ENCODE measurements at regions not wholly inside any gene's neighbourhood (a gene's known extent, or its start where the extent isn't known, plus 50 kb on each side); places are given as distances from the start of the nearest gene placed in this dataset.

DNA sequence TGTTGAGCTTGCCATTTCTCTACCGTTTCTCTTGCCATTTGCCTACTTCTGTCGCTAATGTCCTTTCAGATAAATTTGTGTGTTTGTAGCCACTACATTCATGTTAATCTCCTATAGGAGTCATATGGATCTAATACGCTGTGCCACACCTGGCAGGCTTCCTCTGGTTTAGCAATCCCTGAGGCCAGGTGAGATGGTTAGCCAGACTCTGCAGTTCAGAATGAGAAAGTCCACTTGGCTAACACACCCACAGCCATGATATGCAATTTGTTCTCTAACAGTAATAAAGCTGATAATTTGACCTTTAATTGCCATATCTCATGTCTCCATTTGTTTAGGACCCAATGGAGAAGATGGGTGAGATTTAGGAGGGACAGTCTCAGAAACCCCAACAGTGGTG lies 1261.6 kb upstream of the TMEM132C start:
- ChIA-PET CTCF (interaction anchor here (0.6 kb wide), 1 partner anchor 1551 kb away, joined by 4 read pairs; no protein-coding TSS in a partner anchor), POLR2A (ENCODE audit: low non-redundant PET) (no interaction called here)
- TF ChIP-seq, protein P1, sequence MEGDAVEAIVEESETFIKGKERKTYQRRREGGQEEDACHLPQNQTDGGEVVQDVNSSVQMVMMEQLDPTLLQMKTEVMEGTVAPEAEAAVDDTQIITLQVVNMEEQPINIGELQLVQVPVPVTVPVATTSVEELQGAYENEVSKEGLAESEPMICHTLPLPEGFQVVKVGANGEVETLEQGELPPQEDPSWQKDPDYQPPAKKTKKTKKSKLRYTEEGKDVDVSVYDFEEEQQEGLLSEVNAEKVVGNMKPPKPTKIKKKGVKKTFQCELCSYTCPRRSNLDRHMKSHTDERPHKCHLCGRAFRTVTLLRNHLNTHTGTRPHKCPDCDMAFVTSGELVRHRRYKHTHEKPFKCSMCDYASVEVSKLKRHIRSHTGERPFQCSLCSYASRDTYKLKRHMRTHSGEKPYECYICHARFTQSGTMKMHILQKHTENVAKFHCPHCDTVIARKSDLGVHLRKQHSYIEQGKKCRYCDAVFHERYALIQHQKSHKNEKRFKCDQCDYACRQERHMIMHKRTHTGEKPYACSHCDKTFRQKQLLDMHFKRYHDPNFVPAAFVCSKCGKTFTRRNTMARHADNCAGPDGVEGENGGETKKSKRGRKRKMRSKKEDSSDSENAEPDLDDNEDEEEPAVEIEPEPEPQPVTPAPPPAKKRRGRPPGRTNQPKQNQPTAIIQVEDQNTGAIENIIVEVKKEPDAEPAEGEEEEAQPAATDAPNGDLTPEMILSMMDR (conservative IDR thresholded peaks at IDR 0.05; ENCODE audit: low read depth) = no peak
- H3K27ac ChIP-seq = no peak overlapping the region
- DNase-seq (ENCODE audit: low spot score) = no peak

DNA sequence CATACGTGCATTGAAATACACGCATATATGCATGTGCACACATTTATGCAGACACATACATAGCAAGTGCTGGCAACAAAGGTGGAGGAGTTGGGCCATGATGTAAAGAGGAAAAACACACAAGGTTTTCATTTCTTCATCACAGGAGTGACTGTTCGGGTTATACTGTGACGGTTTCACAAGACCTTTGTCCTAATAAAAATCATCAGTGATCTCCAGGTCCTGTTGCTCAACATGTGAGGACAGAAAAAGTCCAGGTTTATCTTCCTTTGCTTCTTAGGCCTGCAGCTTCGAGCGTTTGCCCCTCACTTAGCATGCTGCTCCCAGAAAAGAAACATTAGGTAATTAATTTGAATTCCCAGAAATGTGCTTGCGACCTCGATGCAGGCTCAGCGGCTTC lies 1260.0 kb upstream of the TMEM132C start:
- TF ChIP-seq, protein P1 (conservative IDR thresholded peaks at IDR 0.05; ENCODE audit: low read depth) = no peak
- DNase-seq (ENCODE audit: low spot score) = no peak
- no peak overlapping the region for H3K27ac ChIP-seq
- ChIA-PET POLR2A (ENCODE audit: low non-redundant PET) (no interaction called here), CTCF (interaction anchor here (0.6 kb wide), 1 partner anchor 19 kb away, joined by 3 read pairs; no protein-coding TSS in a partner anchor)

DNA sequence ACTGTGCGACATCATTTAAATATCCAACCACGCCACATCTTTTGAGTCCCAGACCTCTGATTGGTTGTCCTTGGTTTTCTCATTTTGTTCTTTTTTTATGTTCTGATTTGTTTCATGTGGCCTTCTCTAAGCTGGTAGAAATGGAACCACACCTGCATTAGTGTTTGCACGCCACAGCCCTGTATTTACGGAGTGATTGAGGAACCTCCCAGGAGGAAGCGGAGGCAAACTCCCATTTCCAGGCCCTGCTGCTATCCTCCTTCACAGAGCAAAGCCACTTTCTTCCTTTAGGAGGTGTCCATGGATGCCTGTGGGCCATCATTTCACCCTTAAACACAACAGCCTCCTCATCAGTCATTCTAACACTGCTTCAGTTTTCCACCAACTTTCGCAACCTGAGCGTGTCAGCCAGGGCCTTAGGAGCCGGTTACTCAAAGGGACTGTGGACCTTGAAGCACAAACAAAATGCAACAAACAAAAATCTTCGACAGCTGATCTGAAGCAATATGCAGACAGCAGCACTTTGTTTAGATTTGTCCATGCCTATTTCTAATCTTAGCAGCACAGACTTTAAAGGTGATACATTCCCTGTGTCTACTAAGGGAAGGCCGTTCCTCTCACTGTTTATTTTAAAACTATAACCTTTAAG lies 1258.1 kb upstream of the TMEM132C start:
- no peak for DNase-seq (ENCODE audit: low spot score)
- H3K27ac ChIP-seq = no peak overlapping the region
- POLR2A ChIA-PET (ENCODE audit: low non-redundant PET) = no interaction called here
- CTCF ChIA-PET = interaction anchor here (0.6 to 0.7 kb wide), 2 partner anchors 284 to 372 kb away, joined by 3 read pairs; no protein-coding TSS in a partner anchor
- TF ChIP-seq, protein P1 (conservative IDR thresholded peaks at IDR 0.05; ENCODE audit: low read depth) = no peak

DNA sequence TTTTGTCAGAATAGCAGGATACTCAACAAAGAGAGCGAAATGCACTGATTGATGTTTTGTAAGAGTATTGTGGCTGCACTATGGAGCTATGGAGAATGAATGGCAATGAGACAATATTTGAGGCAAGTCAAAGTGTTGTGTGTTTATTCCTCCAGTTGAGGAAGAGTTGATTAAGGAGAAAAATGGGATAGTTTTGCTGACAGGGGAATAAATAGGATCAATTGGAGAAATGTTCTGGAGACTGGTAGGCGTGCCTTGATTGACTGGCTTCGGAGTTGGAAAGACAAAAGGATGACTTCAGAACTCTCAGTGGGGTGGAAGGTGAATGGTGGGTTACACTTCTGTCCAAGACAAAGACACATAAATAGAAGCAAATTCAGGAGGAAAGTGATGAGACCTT lies 1254.9 kb upstream of the TMEM132C start:
- no peak overlapping the region for H3K27ac ChIP-seq
- TF ChIP-seq, protein P1 (conservative IDR thresholded peaks at IDR 0.05; ENCODE audit: low read depth) = no peak
- CTCF ChIA-PET = no interaction called here
- no peak for DNase-seq (ENCODE audit: low spot score)
- POLR2A ChIA-PET (ENCODE audit: low non-redundant PET) = no interaction called here

DNA sequence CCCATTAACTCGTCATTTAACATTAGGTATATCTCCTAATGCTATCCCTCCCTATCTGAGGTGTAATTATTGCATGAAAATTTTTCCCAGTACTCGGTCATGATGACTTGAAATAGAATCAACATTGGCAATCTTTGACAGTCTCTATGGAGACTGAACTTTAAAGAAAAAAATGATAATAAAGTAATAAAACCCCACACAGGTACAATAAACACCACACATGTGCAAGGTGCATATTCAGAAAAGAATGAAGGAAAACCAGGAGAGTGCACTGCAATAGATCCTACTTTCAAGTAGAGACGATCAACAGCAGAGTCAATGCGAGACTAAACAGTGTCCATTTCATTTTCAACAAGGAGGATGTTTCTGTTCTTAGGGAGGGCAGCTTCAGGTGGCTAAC lies 1253.8 kb upstream of the TMEM132C start:
- TF ChIP-seq, protein P1 (conservative IDR thresholded peaks at IDR 0.05; ENCODE audit: low read depth) = no peak

DNA sequence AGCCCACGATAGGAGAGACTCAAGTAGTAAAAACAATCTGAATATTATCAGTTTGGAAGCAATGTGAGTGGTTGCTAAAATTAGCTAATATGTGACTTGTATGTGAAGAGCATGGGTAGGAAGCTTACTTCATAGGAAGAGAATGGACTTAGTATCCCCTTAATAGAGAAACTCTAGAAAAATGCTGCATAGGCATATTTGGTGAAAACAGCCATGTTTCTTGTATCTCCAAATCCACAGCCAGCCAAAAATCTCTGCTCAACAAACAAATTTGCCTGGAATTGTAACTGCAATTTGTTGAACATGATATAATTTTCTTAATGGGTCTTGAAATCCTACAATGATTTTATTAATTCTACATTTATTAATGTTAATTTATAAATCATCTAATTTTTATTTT lies 1252.9 kb upstream of the TMEM132C start:
- no peak overlapping the region for H3K27ac ChIP-seq
- ChIA-PET POLR2A (ENCODE audit: low non-redundant PET) (no interaction called here), CTCF (interaction anchor here (0.6 kb wide), 1 partner anchor 161 kb away, joined by 7 read pairs; no protein-coding TSS in a partner anchor)
- TF ChIP-seq, protein P1 (conservative IDR thresholded peaks at IDR 0.05; ENCODE audit: low read depth) = no peak
- DNase-seq (ENCODE audit: low spot score) = no peak

More for the DNA sequence above, 1253.8 kb upstream of the TMEM132C start:
- no peak for DNase-seq (ENCODE audit: low spot score)
- no peak overlapping the region for H3K27ac ChIP-seq
- POLR2A ChIA-PET (ENCODE audit: low non-redundant PET) = no interaction called here
- CTCF ChIA-PET = no interaction called here

Data from RWPE1 (cell line).